DMS 273 treated with DMSO at 0.1 percent for 48 hours (cell line): ENCODE measurements at regions not wholly inside any gene's neighbourhood (a gene's known extent, or its start where the extent isn't known, plus 50 kb on each side); places are given as distances from the start of the nearest gene placed in this dataset.

Experiments used
- DNase-seq: peaks from one replicate; lab custom pipeline; 2025; lab: John Stamatoyannopoulos, UW

GRCh38 chr5:92504346-92504745 lies 1076.7 kb downstream of the NR2F1-AS1 start:
- DNase-seq: no peak

- no peak for DNase-seq
These were observed 1080.3 kb downstream of the NR2F1-AS1 start for GRCh38 chr5:92500752-92501151.

DNA sequence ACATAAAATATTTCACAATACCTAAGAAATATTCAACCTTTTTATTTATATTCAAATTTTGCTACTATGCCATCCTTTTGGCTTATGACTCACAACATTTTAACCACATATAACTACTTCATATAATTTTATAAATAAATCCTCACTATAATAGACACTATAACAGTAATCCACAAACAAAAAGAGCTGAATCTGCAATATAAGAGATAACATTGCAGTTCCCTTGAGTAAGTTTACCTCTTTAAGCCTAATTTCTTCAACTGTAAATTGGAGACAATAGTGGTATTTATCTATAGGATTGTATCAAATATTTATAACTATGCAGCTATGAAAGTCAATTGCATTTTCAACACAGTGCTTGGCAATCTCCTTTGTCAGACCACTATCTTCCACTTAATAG lies 1084.5 kb downstream of the NR2F1-AS1 start:
- DNase-seq: no peak

GRCh38 chr5:92494508-92494907 lies 1086.5 kb downstream of the NR2F1-AS1 start:
- DNase-seq: no peak

DNA sequence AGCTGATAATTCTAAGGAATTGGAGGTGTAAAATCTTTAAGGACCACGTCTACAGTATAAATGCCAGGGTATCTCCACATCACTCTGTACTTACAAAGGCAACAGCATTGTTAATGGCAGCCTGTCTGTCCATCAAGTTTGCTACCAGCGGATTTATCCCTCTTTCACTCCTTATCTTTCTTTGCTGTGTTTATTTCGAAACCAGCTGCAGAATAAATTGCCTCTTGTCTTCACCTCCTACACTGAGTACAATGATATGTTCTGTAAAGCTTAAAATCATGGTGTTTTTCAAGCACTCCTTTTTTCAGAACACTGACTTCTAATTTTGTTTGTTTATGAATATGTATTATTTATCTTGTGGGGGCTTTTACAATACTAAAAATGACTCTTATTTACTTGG lies 1088.1 kb downstream of the NR2F1-AS1 start:
- DNase-seq: no peak

DNA sequence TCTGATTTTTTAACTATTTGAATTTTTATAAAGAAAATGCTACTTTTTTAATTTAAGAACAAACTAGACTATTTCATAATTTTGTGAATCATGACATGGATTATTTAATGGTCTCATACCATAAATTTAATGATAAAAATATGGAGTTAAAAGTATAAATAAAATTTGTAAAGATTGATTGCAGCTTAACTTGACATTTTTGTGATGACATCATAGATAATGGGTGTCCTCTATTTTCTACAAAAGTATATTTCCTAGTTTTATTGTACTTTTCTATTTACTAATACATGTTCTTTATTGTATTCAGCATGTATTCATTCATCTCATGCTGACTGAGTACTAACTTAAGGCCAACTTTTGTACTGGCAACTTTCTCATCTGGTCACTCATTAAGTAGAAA lies 1096.5 kb downstream of the NR2F1-AS1 start:
- no peak for DNase-seq

DNA sequence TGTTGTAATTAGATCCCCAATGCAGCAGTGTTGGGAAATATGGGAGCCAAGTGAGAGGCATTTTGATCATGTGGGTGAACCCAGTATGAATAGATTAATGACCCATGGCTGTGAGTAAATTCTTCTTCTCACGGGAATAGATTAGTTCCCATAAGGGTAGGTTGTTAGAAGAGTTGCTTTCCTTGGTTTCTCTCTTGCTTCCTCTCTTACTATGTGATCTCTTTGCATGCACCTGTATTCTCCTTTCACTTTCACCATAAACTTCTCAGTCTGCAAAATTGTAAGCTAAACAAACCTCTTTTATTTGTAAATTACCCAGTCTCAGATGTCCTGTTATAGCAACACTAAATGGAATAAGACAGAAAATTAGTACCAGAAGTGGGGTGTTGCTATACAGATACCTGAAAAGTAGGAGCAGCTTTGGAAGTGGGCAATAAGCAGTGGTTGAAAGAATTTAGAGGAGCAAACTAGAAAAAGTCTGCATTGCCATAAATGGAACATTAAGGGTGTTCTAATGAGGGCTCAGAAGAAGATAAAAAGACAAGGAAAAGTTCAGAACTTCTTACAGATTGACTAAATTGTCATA lies 1090.0 kb upstream of the ARRDC3 start:
- no peak for DNase-seq

GRCh38 chr5:92471861-92472260 lies 1088.7 kb upstream of the ARRDC3 start:
- no peak for DNase-seq

DNA sequence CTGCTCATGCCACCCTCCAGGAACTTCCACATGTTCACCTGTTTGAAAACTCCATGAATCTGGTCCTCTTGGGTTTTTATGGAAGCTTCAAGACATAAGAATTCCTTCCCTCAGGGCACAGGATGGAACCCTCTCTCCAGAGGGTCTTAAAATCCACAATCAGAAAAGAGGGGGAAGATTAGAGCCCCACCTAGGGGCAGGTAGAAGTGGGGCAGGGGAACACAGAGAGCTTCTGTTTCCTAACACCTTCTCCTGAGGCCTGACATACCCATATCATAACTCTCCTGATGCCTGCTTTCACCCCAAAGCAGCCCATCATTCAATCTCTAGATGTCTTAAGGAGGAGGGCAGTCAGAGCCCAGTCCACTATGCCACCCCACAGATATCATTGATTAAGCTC lies 1087.7 kb upstream of the ARRDC3 start:
- DNase-seq: no peak

GRCh38 chr5:92468295-92468694 lies 1085.2 kb upstream of the ARRDC3 start:
- DNase-seq: no peak

- DNase-seq: no peak
These were observed 1084.6 kb upstream of the ARRDC3 start for GRCh38 chr5:92467695-92468094.

DNA sequence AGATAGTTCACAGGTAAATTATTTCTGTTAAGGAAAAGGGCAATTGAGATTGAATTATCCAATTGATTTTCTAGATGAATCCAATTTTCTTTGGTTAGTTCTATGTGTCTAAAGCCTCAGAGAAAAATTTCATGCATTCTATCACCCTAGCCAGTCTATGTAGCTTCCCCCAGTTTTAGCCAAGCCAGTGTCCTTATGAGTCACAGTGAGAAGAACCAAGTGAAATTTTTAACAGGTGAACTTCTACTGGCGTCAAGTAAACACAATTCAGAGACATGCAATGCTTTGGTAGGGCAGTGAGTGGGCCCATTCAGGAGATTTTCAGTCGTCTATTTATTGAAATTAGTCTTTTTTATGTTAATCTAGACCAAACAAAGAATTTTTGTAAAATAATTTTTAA lies 1077.4 kb upstream of the ARRDC3 start:
- DNase-seq: no peak

DNA sequence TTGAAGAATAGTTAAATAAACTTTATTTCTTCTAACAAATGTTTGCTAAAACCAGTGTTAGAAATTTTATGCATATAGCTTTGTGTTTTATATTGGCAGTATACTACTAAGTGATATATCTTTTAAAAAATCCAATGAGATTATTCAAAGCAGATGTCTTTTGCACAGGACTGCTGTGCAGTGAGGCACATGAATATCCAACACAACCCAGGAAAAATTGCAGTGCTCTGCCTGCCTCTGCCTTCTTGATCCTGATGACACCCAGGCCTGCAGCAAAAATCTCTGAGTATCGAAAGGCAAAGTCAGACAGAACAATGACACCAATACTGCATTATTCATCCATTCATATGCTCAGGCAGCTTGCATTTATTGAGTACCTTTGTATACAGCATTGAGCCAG lies 1076.5 kb upstream of the ARRDC3 start:
- DNase-seq: no peak

DNA sequence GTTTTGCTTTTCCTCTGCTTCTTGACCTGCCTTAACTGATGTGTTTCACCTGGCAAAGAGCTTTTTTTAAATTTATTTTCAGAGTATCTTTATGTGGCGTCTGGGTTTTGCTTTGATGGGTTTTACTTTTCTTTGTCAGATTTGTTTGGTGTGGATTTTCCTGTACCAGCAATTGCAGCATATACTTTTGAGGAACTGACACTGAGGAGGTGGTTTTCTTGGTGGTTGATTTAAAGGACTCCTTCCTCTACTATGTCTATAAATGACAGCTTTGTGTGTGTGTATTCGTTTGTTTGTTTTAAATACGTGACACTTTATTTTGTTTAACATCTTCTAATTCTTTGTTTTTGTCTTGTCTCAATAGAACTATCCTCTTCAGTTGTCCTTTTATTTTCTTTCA lies 1071.9 kb upstream of the ARRDC3 start:
- DNase-seq: no peak

GRCh38 chr5:92444888-92445287 lies 1061.8 kb upstream of the ARRDC3 start:
- no peak for DNase-seq

- DNase-seq: no peak
These were observed 1052.7 kb upstream of the ARRDC3 start for GRCh38 chr5:92435781-92436180.

DNA sequence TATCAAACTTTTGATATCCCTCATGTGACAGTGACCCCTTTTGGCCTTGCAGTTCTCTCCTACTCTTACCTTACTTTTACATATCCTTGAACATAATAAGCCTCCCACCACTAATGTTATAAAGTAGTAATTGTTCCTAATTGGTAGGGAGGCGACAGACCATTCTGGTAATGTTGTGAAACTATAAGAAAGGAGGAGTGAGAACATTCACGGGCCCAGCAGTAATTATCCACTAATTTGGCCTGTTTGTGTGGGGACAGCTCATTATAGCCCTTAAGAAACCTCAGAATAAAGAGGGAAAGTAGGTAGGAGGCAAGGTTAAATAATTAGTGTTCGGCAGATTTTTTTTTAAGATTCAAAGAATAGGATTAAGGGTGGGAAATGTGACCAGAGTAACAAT lies 1046.5 kb upstream of the ARRDC3 start:
- DNase-seq: no peak

- DNase-seq: no peak
These were observed 1045.3 kb upstream of the ARRDC3 start for GRCh38 chr5:92428415-92428814.

- no peak for DNase-seq
These were observed 1041.8 kb upstream of the ARRDC3 start for GRCh38 chr5:92424785-92425426.

GRCh38 chr5:92421942-92422341 lies 1038.8 kb upstream of the ARRDC3 start:
- no peak for DNase-seq

GRCh38 chr5:92421196-92421595 lies 1038.1 kb upstream of the ARRDC3 start:
- DNase-seq: no peak

- DNase-seq: no peak
These were observed 1036.1 kb upstream of the ARRDC3 start for GRCh38 chr5:92419261-92419660.

GRCh38 chr5:92418341-92418740 lies 1035.2 kb upstream of the ARRDC3 start:
- DNase-seq: no peak

DNA sequence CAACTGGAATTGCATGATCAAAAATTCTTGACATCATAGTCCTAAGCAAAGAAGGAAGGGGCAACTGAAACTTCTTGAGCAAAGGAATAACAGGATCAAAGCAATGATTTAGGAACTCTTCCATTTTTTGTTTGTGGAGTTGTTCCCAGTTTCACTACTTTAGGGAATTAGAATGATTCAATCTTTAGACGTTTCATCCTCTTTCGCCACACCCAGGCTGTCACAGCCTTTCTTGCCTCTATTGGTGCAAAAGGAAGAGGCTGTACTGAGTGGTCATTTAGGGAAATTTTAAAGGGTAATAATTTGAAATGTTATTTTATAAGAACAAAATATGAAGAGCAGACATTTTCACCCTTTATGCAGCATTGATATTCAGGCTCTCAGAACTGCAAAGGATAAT lies 1026.0 kb upstream of the ARRDC3 start:
- DNase-seq: no peak
